ENCODE measurements at regions not wholly inside any gene's neighbourhood (a gene's known extent, or its start where the extent isn't known, plus 50 kb on each side); places are given as distances from the start of the nearest gene placed in this dataset.

DNA sequence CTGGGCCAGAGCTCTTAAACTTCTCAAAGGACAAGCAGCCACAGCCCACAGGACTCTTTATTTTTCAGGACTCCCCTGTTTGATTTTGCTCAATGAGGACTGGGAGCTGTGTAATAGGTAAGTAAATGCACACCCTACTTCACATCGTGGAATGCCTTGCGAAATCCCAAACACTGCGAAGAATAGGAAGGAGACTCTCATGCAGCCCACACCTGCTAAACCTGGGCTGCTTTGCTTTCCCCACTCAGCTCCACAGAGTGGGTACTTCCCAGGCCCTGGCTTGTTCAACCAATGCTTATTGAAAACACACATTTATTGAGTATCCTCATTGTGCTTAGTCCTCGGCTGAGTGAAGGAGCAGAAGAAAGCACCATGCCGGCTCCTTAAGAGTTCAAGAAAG, 103.3 kb upstream of the FSTL4 start:
- DNase-seq (ENCODE audit: extremely low read depth, low read depth, low spot score) = no peak

DNA sequence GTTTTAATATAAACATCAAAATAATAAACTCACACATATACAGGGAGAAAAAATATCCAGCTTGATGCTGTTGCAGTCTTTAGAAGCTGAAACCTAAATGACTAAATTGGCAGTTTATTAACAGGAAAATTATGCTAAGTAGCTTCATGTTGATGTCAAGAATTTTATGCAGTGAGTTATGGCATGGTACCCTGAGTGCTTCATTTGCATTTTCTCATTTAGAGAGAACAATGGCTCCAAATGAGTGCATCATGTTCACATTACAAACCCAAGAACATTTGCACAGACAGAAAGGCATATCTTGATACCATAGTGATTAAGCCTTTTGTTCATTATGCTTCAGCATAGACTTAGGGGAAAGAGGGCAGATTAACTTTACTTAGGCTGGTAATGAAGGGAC, 102.9 kb upstream of the FSTL4 start:
- no peak for DNase-seq (ENCODE audit: extremely low read depth, low read depth, low spot score)

DNA sequence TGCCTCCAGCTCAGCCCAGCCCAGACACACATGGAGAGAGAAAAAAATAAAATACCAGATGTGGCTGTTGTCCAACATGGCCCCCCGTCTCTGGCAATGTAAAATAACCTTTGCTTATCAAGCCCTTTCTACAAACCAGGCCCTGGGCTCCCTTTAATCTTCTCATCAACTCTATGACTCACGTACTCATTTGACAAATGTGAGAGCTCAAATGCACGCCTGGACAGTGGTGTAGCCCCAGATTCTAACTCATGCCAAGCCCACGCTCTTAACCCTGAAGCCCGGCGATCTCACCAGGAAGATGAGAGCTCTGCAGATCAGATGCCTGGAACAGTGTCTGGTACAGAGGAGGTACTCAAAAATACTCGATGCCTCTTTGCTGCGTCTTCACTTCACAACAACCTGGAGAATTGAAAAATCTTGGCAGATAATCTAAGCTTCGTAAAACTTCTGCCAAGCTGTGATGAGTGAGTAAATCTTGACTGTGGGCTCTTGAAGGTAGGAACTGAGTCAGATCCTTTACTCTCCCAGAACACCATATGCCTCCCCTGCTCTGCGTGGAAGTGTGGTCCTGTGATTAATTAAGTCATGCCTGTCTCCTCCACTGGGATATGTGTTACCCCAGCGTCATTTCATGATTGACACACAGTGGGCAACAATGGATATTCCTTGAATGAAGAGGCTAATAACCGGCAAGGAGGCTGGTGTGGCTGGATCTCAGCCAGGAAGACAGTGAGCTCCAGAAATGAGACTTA, 102.0 kb upstream of the FSTL4 start:
- no peak for DNase-seq (ENCODE audit: extremely low read depth, low read depth, low spot score)

DNA sequence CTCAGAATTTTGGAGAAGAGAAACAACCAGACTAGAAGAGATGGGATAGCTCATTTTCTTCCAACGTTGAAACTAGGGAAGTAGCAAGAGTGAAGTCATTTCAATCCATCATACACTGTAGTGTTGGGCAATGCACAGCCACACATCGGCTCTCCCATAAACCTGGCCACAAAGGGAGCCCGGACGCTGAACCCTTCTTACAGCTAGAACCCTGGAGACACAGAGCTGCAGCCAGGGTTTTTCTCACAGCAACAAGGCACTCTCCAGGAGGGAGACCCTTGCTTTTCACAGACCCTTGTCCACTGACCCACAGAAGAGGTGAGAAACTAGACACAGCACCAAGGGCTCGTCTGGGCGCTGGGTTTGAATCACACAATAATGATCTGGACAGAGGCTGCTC, 101.4 kb upstream of the FSTL4 start:
- no peak for DNase-seq (ENCODE audit: extremely low read depth, low read depth, low spot score)

DNA sequence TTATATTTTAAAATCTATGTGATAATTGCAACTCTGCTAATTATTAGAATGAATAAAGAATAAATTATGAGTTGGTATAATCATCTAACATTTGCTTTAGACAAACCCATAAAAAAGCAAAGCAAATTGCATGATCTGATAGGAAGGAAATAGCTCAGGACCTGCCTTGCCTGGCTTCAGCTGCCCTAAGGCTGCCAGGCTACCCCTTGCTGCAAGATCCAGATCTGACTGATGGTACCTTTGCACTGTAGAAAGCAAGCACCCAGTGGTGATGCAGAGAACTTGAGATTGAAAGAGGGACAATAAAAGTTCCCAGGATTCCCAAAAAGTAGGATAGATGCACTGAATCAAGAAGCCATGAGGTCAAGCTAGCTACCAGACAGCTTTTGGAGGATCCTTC, 100.9 kb upstream of the FSTL4 start:
- DNase-seq (ENCODE audit: extremely low read depth, low read depth, low spot score) = no peak

DNA sequence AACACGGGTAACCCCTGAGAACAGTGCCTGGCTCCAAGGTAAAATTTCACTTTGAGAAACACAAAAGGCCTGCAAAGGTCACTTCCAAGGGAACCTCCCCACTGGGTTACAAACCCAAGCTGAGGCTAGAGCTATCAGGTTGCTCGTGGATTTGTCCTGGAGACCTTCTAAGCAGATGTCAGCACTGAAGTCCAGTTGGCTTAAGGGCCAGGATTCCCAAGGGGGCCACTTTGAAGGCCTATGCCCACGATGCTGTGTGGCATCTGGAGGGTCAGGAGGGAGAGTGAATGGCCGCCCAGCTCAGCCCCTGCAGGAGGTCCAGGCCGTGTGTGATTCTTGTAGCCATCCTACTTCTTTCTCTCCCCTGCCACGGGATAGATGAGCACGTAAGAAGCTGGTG, 100.2 kb upstream of the FSTL4 start:
- no peak for DNase-seq (ENCODE audit: extremely low read depth, low read depth, low spot score)

DNA sequence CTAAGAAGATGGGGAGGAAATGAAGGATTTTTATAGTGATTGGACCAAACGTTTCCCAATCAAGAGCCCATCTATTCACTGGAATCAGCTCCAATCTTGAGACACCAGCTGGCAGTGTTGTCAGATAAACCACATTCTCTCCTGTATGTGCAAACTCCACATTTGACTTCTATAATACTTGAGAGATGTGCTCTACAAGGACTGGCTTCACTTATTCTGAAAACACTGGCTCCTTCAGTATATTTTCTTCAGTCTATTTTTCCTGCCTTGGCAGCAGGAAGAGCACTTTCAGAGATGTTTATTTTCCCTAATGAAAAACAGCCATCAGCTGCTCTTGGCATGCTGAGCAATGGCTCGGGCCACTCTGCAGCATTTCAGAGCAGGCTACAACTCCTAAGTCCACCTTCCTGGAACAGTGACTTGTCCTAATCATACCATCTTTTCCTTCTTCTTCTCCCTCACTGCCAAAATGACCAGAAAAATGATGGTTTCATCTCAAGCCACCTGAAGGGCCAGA, 96.9 kb upstream of the FSTL4 start:
- DNase-seq (ENCODE audit: extremely low read depth, low read depth, low spot score) = no peak

DNA sequence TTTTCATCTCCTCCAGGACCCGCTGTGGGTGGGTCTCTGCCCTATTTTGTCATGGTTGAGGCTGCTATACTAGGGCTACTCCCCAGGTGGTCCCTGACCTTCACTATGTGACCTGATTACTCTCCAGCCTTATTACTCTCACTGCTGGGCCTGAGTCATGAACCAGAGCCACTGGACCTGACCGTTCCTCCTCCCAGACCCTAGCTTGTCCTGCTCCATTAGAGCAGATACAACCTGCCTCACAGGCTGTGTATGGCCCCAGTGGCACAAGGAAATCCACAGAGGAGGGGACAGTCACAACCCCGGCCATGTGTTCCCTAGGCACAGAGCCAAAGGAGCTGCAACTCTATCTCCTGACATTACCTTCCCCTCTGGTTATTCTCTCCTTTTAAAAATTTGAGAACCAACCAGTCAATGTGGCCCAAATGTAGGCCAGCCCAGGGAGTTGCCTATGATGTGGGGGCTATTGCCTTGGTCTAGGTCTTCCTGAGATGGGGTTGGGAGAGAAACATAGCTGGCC, 96.0 kb upstream of the FSTL4 start:
- DNase-seq (ENCODE audit: extremely low read depth, low read depth, low spot score) = no peak

DNA sequence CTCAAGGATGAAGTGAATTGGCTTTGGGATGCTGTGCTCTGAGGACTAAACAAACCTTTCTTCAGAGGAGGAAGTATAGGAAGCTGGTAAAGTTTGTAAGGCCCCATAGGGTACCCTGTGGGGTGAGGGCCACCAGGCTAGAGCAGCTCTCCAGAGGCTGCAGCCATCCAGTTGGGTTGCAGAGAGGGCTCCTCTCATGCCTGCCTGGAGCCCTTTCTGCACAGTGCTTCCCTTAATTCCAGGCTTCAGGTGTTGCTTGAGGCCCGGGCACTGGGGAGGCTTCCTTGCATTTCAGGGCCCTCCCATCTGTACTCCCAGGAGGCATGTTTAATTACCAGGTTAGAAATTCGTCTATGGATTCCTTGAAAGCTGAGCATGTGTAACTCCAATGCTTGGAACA, 95.3 kb upstream of the FSTL4 start:
- no peak for DNase-seq (ENCODE audit: extremely low read depth, low read depth, low spot score)

DNA sequence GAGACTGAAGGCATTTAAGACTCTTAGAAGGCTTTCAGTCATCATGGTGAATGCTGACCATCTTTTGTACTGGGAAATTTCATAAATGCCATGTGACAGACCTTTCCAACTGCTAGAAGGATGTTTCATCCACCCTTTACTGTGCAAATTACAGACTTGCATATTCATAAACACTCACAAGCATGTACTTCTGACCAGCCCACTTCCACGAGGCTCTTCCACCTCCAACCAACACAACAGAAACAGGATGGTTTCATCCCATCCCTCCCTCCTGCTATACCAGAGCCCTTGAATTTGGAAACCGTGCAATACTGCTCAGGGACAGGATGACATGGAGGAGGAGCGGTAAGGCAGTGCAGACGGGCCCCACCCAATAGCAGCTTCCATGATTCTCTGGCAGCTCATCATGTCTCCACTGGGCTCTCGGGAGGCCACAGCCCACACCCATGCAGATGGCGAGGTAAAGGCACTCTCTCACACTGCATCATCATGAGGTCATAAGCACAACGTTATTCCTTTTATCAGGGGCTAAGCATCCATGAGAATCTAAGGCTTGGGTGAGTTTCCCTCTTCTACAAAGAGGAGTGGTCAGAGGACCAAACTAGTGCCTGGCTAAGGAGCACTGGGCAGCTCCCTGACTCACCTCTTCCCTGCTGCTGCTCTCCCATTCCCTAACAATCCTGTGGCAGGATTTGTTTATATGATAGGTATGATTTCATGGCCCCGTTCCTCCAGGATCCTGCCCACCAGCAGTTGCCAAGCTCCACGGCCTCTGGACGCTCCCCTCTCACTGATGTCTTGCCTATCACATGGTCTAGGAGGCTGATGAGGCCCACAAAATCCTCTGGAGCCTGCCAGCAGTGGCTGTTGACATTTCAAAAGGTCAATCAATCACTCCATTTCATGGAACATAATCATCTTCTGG, 94.4 kb upstream of the FSTL4 start:
- no peak for DNase-seq (ENCODE audit: extremely low read depth, low read depth, low spot score)

DNA sequence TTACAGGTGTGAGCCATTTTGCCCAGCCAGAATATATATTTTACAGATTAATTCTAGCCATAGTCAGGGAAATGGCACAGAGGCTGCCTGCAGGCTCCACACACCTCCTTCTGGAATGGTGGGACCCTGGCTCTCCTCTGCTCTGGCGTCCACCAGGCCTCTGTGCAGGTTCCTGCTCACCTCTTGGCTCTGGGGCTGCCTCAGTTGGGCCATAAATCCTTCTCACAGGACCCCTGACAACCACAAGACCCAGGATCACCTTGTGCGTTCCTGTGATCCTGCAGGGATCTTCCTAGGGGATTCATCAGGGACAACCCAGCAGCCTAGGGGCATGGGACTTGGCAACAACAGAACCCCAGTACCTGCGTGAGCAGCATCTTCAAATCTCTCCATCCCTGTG, 93.0 kb upstream of the FSTL4 start:
- DNase-seq (ENCODE audit: extremely low read depth, low read depth, low spot score) = no peak

DNA sequence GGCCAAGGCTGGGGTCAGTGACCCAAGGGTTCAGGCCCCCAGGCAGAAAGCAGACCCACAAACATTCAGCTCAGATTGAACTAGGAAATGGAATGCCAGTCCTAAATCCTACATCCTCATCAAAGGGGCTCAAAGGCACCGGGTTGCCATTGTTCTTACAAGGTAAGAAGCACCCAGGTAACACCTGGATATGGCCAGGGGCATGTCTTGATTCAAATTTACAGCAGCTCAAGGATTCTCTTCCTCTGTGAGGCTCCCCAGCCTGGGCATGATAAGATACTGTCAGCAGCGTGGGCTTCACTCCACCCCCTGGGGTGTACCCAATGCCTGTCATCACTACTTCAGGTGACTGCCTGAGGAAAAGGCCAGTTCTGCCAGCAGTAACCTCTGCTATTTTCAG, 92.1 kb upstream of the FSTL4 start:
- no peak for DNase-seq (ENCODE audit: extremely low read depth, low read depth, low spot score)

DNA sequence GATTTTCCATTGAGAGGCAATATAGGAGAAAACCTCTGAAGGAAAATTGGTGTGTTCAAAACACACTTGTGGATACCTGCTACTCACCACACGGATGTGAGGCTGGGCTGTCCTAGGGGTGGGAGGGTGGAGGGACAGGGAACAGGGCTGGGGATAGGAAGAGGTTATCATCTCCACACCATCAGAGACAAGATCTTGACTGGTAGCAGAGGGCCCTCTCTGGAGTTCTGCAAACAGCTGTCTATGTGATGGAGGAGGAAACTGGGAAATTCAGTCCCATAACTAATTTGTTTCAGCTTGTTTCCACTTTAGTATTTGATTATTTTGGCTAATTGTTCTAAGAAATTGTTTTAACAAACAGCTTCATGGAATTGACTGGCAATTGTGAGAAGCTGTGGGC, 91.6 kb upstream of the FSTL4 start:
- DNase-seq (ENCODE audit: extremely low read depth, low read depth, low spot score) = no peak

DNA sequence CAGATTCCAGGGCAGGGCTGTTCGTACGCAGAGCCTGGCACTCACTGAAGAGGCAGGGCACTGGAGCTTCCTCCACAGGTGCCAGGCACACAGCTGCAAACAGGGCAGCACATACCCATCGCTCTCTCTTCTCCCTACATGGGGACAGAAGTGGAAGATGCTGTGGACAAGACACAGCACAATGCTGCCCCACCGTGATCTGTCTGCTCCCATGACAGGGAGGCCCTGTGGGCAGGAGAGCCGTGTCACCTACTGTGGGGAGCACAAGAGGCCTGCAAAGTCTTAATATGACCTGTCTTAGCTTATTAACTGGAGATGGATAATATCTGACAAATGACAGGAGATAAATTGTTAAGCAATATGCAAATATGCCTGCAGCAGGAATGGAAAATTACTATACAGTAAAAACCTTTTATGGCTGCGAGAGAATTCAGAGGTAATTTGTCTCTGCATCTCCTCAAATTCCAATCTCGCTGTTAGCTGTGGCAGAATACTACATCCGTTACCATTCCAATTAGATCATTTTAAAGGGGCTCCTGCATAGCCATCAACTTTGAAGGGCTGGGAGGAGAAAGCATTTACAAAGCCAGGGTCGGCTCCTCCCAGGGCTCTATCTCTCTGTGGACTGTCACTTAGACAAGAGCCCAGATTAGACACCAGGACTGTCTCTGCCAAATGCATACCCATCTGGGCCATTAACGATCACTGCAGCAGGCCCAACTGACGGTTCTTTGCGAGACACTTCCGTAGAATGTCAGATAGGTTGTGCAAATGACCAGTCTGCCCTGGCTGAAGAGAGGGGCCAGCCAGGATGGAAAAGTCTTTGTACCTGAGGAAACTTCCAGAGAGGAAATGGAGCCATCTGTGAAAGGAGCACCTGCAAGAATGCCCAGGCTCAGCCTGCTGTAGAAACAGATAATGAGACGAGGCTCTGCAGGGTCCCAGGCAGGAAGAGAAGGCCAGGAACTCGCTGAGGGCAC, 90.7 kb upstream of the FSTL4 start:
- DNase-seq (ENCODE audit: extremely low read depth, low read depth, low spot score) = no peak

DNA sequence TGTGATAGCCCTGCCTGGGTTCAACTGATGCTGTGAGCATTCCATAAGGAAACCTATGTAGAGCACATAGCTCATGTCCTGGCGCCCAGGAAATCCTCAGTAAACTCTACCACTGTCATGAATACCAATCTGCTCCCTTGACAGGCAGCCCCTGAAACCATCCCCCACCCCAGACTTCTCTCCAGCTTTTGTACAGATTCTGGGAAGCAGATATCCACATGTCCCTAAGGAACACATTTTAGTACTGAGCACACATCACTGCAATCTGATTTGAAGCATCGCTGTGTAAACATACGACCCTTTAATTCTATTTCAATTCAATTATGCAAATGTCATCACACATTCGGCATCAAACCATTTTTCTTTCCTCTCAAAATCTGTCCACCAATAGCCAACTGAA, 89.5 kb upstream of the FSTL4 start:
- no peak for DNase-seq (ENCODE audit: extremely low read depth, low read depth, low spot score)

DNA sequence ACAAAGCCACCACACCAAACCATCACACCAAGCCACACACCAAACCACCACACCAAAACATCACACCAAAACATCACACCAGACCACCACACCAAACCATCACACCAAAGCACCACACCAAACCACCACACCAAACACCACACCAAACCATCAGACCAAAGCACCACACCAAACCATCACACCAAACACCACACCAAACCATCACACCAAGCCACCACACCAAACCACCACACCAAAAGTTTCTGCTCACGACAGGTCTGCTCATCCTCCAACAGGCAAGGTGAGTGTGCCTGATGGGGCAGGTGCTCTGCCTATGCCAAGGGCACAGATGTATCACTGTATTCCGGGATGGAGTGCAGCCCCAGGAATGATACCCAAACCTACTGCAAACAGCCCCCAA, 87.9 kb upstream of the FSTL4 start:
- DNase-seq (ENCODE audit: extremely low read depth, low read depth, low spot score) = no peak

DNA sequence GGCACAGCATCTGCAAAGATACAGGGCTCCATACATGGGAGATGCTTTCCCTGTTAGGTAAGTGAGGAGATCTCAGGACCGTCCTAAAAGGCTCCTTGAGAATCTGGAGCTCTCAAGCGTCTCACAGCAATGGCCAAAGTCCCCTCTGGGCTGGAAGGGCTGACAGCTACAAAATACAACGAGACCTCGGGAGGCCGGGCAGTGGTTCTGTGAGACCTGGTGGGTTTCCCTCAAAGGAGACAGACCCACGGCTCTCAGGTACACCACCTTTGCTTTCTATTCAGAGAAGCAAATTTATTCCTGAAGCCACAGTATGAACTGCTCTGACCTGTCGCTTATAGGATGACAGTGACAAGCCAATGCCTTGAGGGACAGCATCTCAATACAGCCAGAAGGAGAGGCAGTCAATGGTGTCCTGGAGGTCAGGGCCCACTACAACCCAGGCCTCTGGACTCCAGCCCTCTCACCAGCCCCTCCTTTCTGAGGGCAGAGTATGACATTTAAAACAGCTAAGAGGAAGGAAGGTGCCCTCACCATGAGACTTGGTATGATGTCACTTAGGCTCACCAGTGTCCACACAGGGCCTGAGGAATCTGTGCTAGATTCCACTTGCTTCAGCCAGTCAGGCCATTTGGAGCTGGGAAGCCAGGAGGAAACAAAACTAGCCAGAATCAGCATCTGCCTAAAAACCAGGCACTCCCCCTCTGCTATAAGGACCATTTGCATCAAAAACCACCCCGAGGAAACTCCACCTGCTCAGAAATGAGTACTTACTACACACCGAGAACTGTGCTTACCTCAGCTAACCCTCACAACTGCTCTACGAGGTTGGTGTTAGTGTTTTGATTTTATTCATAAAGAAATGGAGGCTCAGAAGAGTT, 86.5 kb upstream of the FSTL4 start:
- no peak for DNase-seq (ENCODE audit: extremely low read depth, low read depth, low spot score)

DNA sequence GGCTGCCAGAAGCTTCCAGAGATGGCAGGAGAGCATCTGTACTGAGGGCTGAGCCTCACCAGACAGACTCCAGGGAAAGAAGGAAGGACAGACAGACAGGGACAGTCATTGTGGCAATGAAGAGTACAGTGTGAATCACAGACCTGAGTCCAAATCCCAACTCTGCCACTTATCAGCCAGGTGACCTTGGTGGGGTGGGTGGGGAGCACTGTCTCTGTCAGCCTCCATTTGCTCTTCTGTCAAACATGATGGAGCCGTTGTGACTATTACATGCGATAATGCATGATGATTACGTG, 85.9 kb upstream of the FSTL4 start:
- DNase-seq (ENCODE audit: extremely low read depth, low read depth, low spot score) = no peak

DNA sequence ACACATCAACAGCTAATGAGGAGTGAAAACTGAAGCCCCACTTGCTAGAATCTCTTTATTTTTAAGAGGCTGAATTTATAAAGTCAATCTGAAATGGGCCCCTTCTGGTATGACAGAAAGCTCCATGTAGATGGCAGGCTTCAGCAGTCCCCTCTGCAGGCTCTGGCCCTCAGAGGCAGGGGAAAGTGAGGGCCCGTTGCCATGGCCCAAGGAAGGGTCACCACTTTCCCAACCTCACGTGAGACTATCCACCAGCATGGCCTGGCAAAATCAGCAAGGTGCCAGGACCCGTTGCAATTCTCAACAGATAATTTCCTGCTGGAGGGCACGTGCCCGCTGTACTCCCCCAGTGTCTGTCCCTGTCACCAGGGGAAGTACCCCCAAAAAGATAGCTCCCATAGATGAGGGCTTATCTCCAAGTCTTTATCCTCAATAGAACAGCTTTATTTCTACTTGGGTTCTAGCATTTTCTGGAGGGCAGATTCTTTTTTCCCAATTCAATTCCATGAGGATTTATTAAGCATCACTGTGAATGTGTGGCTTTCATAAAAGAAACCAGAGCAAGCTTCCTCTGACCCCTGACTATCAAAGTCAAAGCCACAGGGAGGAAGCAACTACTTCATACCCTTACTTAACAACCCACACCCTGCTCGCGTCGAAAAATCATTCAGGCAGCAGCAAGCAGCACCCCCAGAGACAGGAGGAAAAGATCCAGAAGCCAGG, 85.4 kb upstream of the FSTL4 start:
- DNase-seq (ENCODE audit: extremely low read depth, low read depth, low spot score) = no peak

Data from glomerular endothelial cell (primary cell).